GM23338 (cell line): ENCODE measurements at regions not wholly inside any gene's neighbourhood (a gene's known extent, or its start where the extent isn't known, plus 50 kb on each side); places are given as distances from the start of the nearest gene placed in this dataset.

ENCODE experiments used
- ATAC-seq: fragments of 200-7000 bp; cut with Tn5 transposase; 3 replicates; pipeline ENCODE4 v1.9.1; 2020
- DNase-seq: peaks from one replicate; pipeline ENCODE4 v3.0.0-alpha.2; 2015; ENCODE audit warnings: low spot score
- H2AFZ ChIP-seq: fragments of 200-600 bp; sonication (generic); 2 replicates; pipeline ENCODE4 v1.8.0; 2016; ENCODE audit warnings: antibody characterized with exemption, mild to moderate bottlenecking, moderate library complexity
- H3F3A ChIP-seq: fragments of 200-600 bp; sonication (generic); replicated peaks from 2 replicates; pipeline ENCODE4 v1.8.0; 2017; ENCODE audit warnings: antibody characterized with exemption, mixed run types, low read depth
- H3K27ac ChIP-seq: fragments of 200-600 bp; sonication (generic); 2 replicates; pipeline ENCODE4 v1.6.1; 2016; ENCODE audit warnings: low read depth
- H3K27me3 ChIP-seq: fragments of 200-600 bp; sonication (generic); 2 replicates; pipeline ENCODE4 v1.8.0; 2016; ENCODE audit warnings: mild to moderate bottlenecking, mixed run types, moderate library complexity; ENCODE audit not compliant: insufficient read depth
- H3K36me3 ChIP-seq: fragments of 200-600 bp; sonication (generic); 2 replicates; pipeline ENCODE4 v1.8.0; 2016; ENCODE audit warnings: mild to moderate bottlenecking; ENCODE audit not compliant: insufficient read depth
- H3K4me1 ChIP-seq: fragments of 200-600 bp; sonication (generic); 2 replicates; pipeline ENCODE4 v1.8.0; 2016; ENCODE audit warnings: mild to moderate bottlenecking, moderate library complexity; ENCODE audit not compliant: insufficient read depth
- H3K4me2 ChIP-seq: fragments of 200-600 bp; sonication (generic); 2 replicates; pipeline ENCODE4 v1.7.1; 2017; ENCODE audit warnings: mixed run types
- H3K4me3 ChIP-seq: fragments of 200-600 bp; sonication (generic); 2 replicates; pipeline ENCODE4 v1.6.1; 2016; ENCODE audit warnings: mixed run types
- H3K79me2 ChIP-seq: fragments of 200-600 bp; sonication (generic); replicated peaks from 2 replicates; pipeline ENCODE4 v1.8.0; 2017; ENCODE audit warnings: mild to moderate bottlenecking; ENCODE audit not compliant: insufficient read depth
- H3K9me2 ChIP-seq: fragments of 200-600 bp; sonication (generic); 2 replicates; pipeline ENCODE4 v1.8.0; 2017; ENCODE audit not compliant: insufficient read depth
- H4K20me1 ChIP-seq: fragments of 200-600 bp; sonication (generic); replicated peaks from 2 replicates; pipeline ENCODE4 v1.8.0; 2017; ENCODE audit warnings: mild to moderate bottlenecking; ENCODE audit not compliant: insufficient read depth
- H3K27ac Mint-ChIP-seq: 2 replicates; pipeline ENCODE4 v1.8.0; 2020; ENCODE audit warnings: inconsistent platforms, mild to moderate bottlenecking, moderate library complexity, mixed read lengths
- H3K27me3 Mint-ChIP-seq: 3 replicates; pipeline ENCODE4 v1.8.0; 2022; ENCODE audit warnings: low read depth, mild to moderate bottlenecking, moderate library complexity, mixed read lengths, inconsistent platforms; ENCODE audit not compliant: insufficient read depth, poor library complexity
- H3K36me3 Mint-ChIP-seq: 3 replicates; pipeline ENCODE4 v1.8.0; 2021; ENCODE audit warnings: low read depth, mild to moderate bottlenecking, inconsistent platforms, moderate library complexity, mixed read lengths
- H3K4me1 Mint-ChIP-seq: 3 replicates; pipeline ENCODE4 v1.8.0; 2020; ENCODE audit warnings: mild to moderate bottlenecking, inconsistent platforms, mixed read lengths
- H3K4me3 Mint-ChIP-seq: 3 replicates; pipeline ENCODE4 v1.8.0; 2021; ENCODE audit warnings: moderate library complexity, mild to moderate bottlenecking, inconsistent platforms, mixed read lengths
- H3K9me3 Mint-ChIP-seq: 3 replicates; pipeline ENCODE4 v1.8.0; 2020; ENCODE audit warnings: moderate library complexity, mild to moderate bottlenecking, inconsistent platforms, mixed read lengths
- CREB1 ChIP-seq: fragments of 250-450 bp; sonication (Bioruptor Pico); IDR thresholded peaks from 2 replicates; pipeline ENCODE4 v1.5.0; 2020; ENCODE audit warnings: low read depth, mild to moderate bottlenecking, moderate library complexity
- EZH2 ChIP-seq: fragments of 200-600 bp; sonication (generic); IDR thresholded peaks from one replicate; pipeline ENCODE4 v1.8.0; 2017; ENCODE audit warnings: antibody characterized with exemption, mild to moderate bottlenecking, low read depth; ENCODE audit not compliant: unreplicated experiment
- NANOG ChIP-seq: IDR thresholded peaks from 2 replicates; pipeline ENCODE4 v1.6.1; 2016; ENCODE audit warnings: antibody characterized with exemption, borderline replicate concordance
- POLR2AphosphoS5 ChIP-seq: IDR thresholded peaks from 2 replicates; pipeline ENCODE4 v1.6.1; 2016; ENCODE audit warnings: antibody characterized with exemption, low read depth
- STAT1 ChIP-seq: IDR thresholded peaks from one replicate; pipeline ENCODE4 v1.6.1; 2016; ENCODE audit warnings: antibody characterized with exemption; ENCODE audit not compliant: unreplicated experiment
- ZNF114 ChIP-seq: fragments of 250-450 bp; sonication (Bioruptor Pico); IDR thresholded peaks from 2 replicates; pipeline ENCODE4 v1.5.0; 2020; ENCODE audit warnings: mild to moderate bottlenecking, moderate library complexity
- ZNF462 ChIP-seq: fragments of 250-450 bp; sonication (Bioruptor Pico); IDR thresholded peaks from 2 replicates; pipeline ENCODE4 v1.5.0; 2020; ENCODE audit warnings: mild to moderate bottlenecking, moderate library complexity
- TF ChIP-seq, protein P1 (sequence below), 2 experiments: fragments of 200-600 bp in 1 of 2; sonication (generic) in 1 of 2; conservative IDR thresholded peaks; 2 replicates each; pipeline versions ENCODE4 v1.5.1 to v1.6.1; 2016 to 2017; ENCODE audit warnings: antibody characterized with exemption in 2 of 2, low read depth in 2 of 2, mild to moderate bottlenecking in 2 of 2, moderate library complexity in 1 of 2
- TF ChIP-seq, protein P2 (sequence below): IDR thresholded peaks from one replicate; pipeline ENCODE4 v1.6.1; 2018; ENCODE audit warnings: antibody characterized with exemption; ENCODE audit not compliant: unreplicated experiment

GRCh38 chr10:123445261-123445775 lies 220.8 kb upstream of the GPR26 start:
- H3K9me2 ChIP-seq: no peaks in the 10 kb centered on the region
- no peak for DNase-seq
- peaks cover 14% of the 10 kb centered on the region for H3K27me3 Mint-ChIP-seq
- H3K36me3 Mint-ChIP-seq: no peaks in the 10 kb centered on the region
- no peak overlapping the region for H3K27ac ChIP-seq
- no peaks in the 10 kb centered on the region for H3K36me3 ChIP-seq
- H3K27me3 ChIP-seq: no peaks in the 10 kb centered on the region
- no peak for ATAC-seq
- H2AFZ ChIP-seq: no peak overlapping the region
- no peaks in the 10 kb centered on the region for H3K9me3 Mint-ChIP-seq
- no peak overlapping the region for H3K4me2 ChIP-seq
- no peaks in the 10 kb centered on the region for H3F3A ChIP-seq
- H3K4me1 ChIP-seq: no peaks in the 10 kb centered on the region
- TF ChIP-seq ZNF462 (CRISPR knock-in tag): no peak
- no peaks in the 10 kb centered on the region; the same call in 1 of the 2 replicates for H4K20me1 ChIP-seq
- no peak overlapping the region for H3K4me3 Mint-ChIP-seq
- H3K27ac Mint-ChIP-seq: no peak overlapping the region
- no peaks in the 10 kb centered on the region for H3K4me1 Mint-ChIP-seq
- no peaks in the 10 kb centered on the region for H3K79me2 ChIP-seq
- no peak overlapping the region for H3K4me3 ChIP-seq

- no peak; the same call in none of the 3 replicates for ATAC-seq
- Histone ChIP-seq H3K4me1 (peaks cover 3% of the 10 kb centered on the region; the same call in 1 of the 2 replicates), H3F3A (no peaks in the 10 kb centered on the region), H3K4me2 (no peak overlapping the region), H3K27me3 (no peaks in the 10 kb centered on the region), H4K20me1 (no peaks in the 10 kb centered on the region; the same call in 1 of the 2 replicates), H3K9me2 (no peaks in the 10 kb centered on the region), H3K36me3 (no peaks in the 10 kb centered on the region), H3K4me3 (no peak overlapping the region), H2AFZ (no peak overlapping the region), H3K27ac (no peak overlapping the region), H3K79me2 (no peaks in the 10 kb centered on the region)
- H3K36me3 Mint-ChIP-seq: no peaks in the 10 kb centered on the region
- no peak overlapping the region for H3K4me3 Mint-ChIP-seq
- DNase-seq: no peak
- H3K4me1 Mint-ChIP-seq: no peaks in the 10 kb centered on the region
- H3K27me3 Mint-ChIP-seq: peaks cover 14% of the 10 kb centered on the region
- H3K27ac Mint-ChIP-seq: no peak overlapping the region
- H3K9me3 Mint-ChIP-seq: no peaks in the 10 kb centered on the region
- TF ChIP-seq EZH2 (no peak), NANOG (no peak), CREB1 (CRISPR knock-in tag) (no peak), POLR2AphosphoS5 (no peak), ZNF114 (CRISPR knock-in tag) (no peak), STAT1 (no peak)
- TF ChIP-seq, protein P1, sequence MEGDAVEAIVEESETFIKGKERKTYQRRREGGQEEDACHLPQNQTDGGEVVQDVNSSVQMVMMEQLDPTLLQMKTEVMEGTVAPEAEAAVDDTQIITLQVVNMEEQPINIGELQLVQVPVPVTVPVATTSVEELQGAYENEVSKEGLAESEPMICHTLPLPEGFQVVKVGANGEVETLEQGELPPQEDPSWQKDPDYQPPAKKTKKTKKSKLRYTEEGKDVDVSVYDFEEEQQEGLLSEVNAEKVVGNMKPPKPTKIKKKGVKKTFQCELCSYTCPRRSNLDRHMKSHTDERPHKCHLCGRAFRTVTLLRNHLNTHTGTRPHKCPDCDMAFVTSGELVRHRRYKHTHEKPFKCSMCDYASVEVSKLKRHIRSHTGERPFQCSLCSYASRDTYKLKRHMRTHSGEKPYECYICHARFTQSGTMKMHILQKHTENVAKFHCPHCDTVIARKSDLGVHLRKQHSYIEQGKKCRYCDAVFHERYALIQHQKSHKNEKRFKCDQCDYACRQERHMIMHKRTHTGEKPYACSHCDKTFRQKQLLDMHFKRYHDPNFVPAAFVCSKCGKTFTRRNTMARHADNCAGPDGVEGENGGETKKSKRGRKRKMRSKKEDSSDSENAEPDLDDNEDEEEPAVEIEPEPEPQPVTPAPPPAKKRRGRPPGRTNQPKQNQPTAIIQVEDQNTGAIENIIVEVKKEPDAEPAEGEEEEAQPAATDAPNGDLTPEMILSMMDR (conservative IDR thresholded peaks at IDR 0.05; ENCODE audit: low read depth in 2 of 2): no peak
- TF ChIP-seq, protein P2, sequence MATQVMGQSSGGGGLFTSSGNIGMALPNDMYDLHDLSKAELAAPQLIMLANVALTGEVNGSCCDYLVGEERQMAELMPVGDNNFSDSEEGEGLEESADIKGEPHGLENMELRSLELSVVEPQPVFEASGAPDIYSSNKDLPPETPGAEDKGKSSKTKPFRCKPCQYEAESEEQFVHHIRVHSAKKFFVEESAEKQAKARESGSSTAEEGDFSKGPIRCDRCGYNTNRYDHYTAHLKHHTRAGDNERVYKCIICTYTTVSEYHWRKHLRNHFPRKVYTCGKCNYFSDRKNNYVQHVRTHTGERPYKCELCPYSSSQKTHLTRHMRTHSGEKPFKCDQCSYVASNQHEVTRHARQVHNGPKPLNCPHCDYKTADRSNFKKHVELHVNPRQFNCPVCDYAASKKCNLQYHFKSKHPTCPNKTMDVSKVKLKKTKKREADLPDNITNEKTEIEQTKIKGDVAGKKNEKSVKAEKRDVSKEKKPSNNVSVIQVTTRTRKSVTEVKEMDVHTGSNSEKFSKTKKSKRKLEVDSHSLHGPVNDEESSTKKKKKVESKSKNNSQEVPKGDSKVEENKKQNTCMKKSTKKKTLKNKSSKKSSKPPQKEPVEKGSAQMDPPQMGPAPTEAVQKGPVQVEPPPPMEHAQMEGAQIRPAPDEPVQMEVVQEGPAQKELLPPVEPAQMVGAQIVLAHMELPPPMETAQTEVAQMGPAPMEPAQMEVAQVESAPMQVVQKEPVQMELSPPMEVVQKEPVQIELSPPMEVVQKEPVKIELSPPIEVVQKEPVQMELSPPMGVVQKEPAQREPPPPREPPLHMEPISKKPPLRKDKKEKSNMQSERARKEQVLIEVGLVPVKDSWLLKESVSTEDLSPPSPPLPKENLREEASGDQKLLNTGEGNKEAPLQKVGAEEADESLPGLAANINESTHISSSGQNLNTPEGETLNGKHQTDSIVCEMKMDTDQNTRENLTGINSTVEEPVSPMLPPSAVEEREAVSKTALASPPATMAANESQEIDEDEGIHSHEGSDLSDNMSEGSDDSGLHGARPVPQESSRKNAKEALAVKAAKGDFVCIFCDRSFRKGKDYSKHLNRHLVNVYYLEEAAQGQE: no peak
Measured at GRCh38 chr10:123446449-123447156, 219.6 kb upstream of the GPR26 start.
